GM18502 (cell line): ENCODE measurements at regions not wholly inside any gene's neighbourhood (a gene's known extent, or its start where the extent isn't known, plus 50 kb on each side); places are given as distances from the start of the nearest gene placed in this dataset.
"Not testable (repeated sequence)": the region's sequence is repeated elsewhere in the genome, so short reads cannot be mapped to it uniquely, and the experiment has no call there.

Experiments
- ATAC-seq: cut with Tn5 transposase; IDR thresholded peaks from one replicate; pipeline ENCODE4 v1.9.1; 2021; ENCODE audit warnings: mild to moderate bottlenecking; ENCODE audit not compliant: unreplicated experiment, poor library complexity

- ATAC-seq = no peak
Measured at GRCh38 chr13:99072941-99073340, 95.1 kb upstream of the DOCK9 start.

GRCh38 chr13:99074693-99075092 is 96.8 kb upstream of the DOCK9 start:
- no peak for ATAC-seq

GRCh38 chr13:99075268-99076191 is 97.7 kb upstream of the DOCK9 start:
- peak; percentile 92 for ATAC-seq

- ATAC-seq = no peak
Measured at GRCh38 chr13:99078017-99078771, 100.3 kb upstream of the DOCK9 start.

GRCh38 chr13:99080131-99080530 is 102.3 kb upstream of the DOCK9 start:
- ATAC-seq = no peak

GRCh38 chr13:99083981-99084380 is 106.1 kb upstream of the DOCK9 start:
- ATAC-seq = no peak

- no peak for ATAC-seq
Measured at GRCh38 chr13:99085139-99085807, 107.4 kb upstream of the DOCK9 start.

GRCh38 chr13:99085808-99086266 is 108.0 kb upstream of the DOCK9 start:
- no peak for ATAC-seq

- peak; percentile 52 for ATAC-seq
Measured at GRCh38 chr13:99086267-99087097, 108.6 kb upstream of the DOCK9 start.

GRCh38 chr13:99087098-99087953 is 109.5 kb upstream of the DOCK9 start:
- peak; percentile 83 for ATAC-seq

- peak; percentile 37 for ATAC-seq
Measured at GRCh38 chr13:99087954-99088491, 110.2 kb upstream of the DOCK9 start.

- ATAC-seq = no peak
Measured at GRCh38 chr13:99093997-99094396, 106.7 kb upstream of the UBAC2 start.

GRCh38 chr13:99101831-99102230 is 98.8 kb upstream of the UBAC2 start:
- not testable (repeated sequence) for ATAC-seq

- no peak for ATAC-seq
Measured at GRCh38 chr13:99103536-99103935, 97.1 kb upstream of the UBAC2 start.

GRCh38 chr13:99104396-99104795 is 96.3 kb upstream of the UBAC2 start:
- ATAC-seq = no peak

GRCh38 chr13:99105160-99105559 is 95.5 kb upstream of the UBAC2 start:
- ATAC-seq = no peak

- ATAC-seq = no peak
Measured at GRCh38 chr13:99113351-99113750, 87.3 kb upstream of the UBAC2 start.

- ATAC-seq = no peak
Measured at GRCh38 chr13:99118179-99118578, 82.5 kb upstream of the UBAC2 start.

GRCh38 chr13:99119656-99120055 is 81.0 kb upstream of the UBAC2 start:
- ATAC-seq = no peak
